ENCODE measurements at regions not wholly inside any gene's neighbourhood (a gene's known extent, or its start where the extent isn't known, plus 50 kb on each side); places are given as distances from the start of the nearest gene placed in this dataset.
"Not testable (repeated sequence)": the region's sequence is repeated elsewhere in the genome, so short reads cannot be mapped to it uniquely, and the experiment has no call there.

GRCh38 chr9:135174981-135175380 lies 87.5 kb downstream of the OLFM1 start:
- H2AFZ ChIP-seq (ENCODE audit: control insufficient read depth, low read length), result no peak overlapping the region
- H3K9ac ChIP-seq (ENCODE audit: control insufficient read depth, extremely low read depth, insufficient read depth, low read length), result no peak overlapping the region
- FAIRE-seq (no peak), DNase-seq (ENCODE audit: low read depth, low spot score) (no peak)
- H3K27ac ChIP-seq (ENCODE audit: control insufficient read depth, insufficient read depth, low read length), result no peak overlapping the region
- H3K36me3 ChIP-seq (ENCODE audit: control insufficient read depth in 2 of 2, extremely low read depth in 1 of 2, insufficient read depth in 2 of 2, low read length in 2 of 2), result no peaks in the 10 kb centered on the region
- H3K27me3 ChIP-seq (ENCODE audit: control insufficient read depth, extremely low read depth, insufficient read depth, low read length), result no peaks in the 10 kb centered on the region
- dilution Hi-C loops (cut with MboI; ENCODE audit: extremely low pct_ligation_motif_present, low sequenced_read_pairs), result no loop called here
- H3K9me1 ChIP-seq (ENCODE audit: control insufficient read depth, extremely low read depth, insufficient read depth, low read length), result no peaks in the 10 kb centered on the region
- no peaks in the 10 kb centered on the region for H3K4me1 ChIP-seq (ENCODE audit: control insufficient read depth, extremely low read depth, insufficient read depth, low read length)
- TF ChIP-seq CTCF (optimal IDR thresholded peaks at IDR 0.05 in 1 of 3, IDR thresholded peaks at IDR 0.05 in 1 of 3, conservative IDR thresholded peaks at IDR 0.05 in 1 of 3; ENCODE audit: extremely low read depth in 1 of 3, insufficient read depth in 2 of 3, low read length in 3 of 3) (no peak), EZH2 (IDR thresholded peaks at IDR 0.05; ENCODE audit: low read length) (no peak)
- H4K20me1 ChIP-seq (ENCODE audit: control insufficient read depth, extremely low read depth, insufficient read depth, low read length), result no peaks in the 10 kb centered on the region
- no peak overlapping the region for H3K4me3 ChIP-seq (ENCODE audit: control insufficient read depth in 2 of 3, extremely low read depth in 1 of 3, insufficient read depth in 2 of 3, low read depth in 1 of 3, low read length in 3 of 3)
- H3K79me2 ChIP-seq (ENCODE audit: control insufficient read depth, insufficient read depth, low read length), result no peaks in the 10 kb centered on the region
- no peak overlapping the region for H3K4me2 ChIP-seq (ENCODE audit: control insufficient read depth, extremely low read depth, insufficient read depth, low read depth, low read length)
- H3K9me3 ChIP-seq (ENCODE audit: control insufficient read depth, low read depth, low read length), result peaks cover 2% of the 10 kb centered on the region

- no peak for DNase-seq (ENCODE audit: low read depth, low spot score)
- no peak for FAIRE-seq
Observed at GRCh38 chr9:135176284-135176683, 88.8 kb downstream of the OLFM1 start.

DNA sequence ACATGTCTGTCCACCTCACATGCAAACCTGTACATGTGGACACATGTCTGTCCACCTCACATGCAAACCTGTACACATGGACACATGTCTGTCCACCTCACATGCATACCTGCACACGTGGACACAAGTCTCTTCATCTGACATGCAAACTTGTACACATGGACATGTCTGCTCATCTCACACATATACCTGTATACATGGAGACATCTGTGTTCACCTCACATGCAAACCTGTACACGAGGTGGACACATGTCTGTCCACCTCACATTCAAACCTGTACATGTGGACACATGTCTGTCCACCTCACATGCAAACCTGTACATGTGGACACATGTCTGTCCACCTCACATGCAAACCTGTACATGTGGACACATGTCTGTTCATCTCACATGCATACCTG lies 90.1 kb downstream of the OLFM1 start:
- H3K4me1 ChIP-seq (ENCODE audit: control insufficient read depth, extremely low read depth, insufficient read depth, low read length); H3K27me3 ChIP-seq (ENCODE audit: control insufficient read depth, extremely low read depth, insufficient read depth, low read length); H3K36me3 ChIP-seq (ENCODE audit: control insufficient read depth in 2 of 2, extremely low read depth in 1 of 2, insufficient read depth in 2 of 2, low read length in 2 of 2); H3K27ac ChIP-seq (ENCODE audit: control insufficient read depth, insufficient read depth, low read length); H4K20me1 ChIP-seq (ENCODE audit: control insufficient read depth, extremely low read depth, insufficient read depth, low read length); H3K9ac ChIP-seq (ENCODE audit: control insufficient read depth, extremely low read depth, insufficient read depth, low read length); H3K9me3 ChIP-seq (ENCODE audit: control insufficient read depth, low read depth, low read length); dilution Hi-C loops (cut with MboI; ENCODE audit: extremely low pct_ligation_motif_present, low sequenced_read_pairs); H3K4me2 ChIP-seq (ENCODE audit: control insufficient read depth, extremely low read depth, insufficient read depth, low read depth, low read length); H2AFZ ChIP-seq (ENCODE audit: control insufficient read depth, low read length); FAIRE-seq; H3K4me3 ChIP-seq (ENCODE audit: control insufficient read depth in 2 of 3, extremely low read depth in 1 of 3, insufficient read depth in 2 of 3, low read depth in 1 of 3, low read length in 3 of 3); H3K79me2 ChIP-seq (ENCODE audit: control insufficient read depth, insufficient read depth, low read length); H3K9me1 ChIP-seq (ENCODE audit: control insufficient read depth, extremely low read depth, insufficient read depth, low read length); DNase-seq (ENCODE audit: low read depth, low spot score): not testable (repeated sequence)

More at GRCh38 chr9:135176284-135176683, 88.8 kb downstream of the OLFM1 start:
- no peaks in the 10 kb centered on the region for H3K9me1 ChIP-seq (ENCODE audit: control insufficient read depth, extremely low read depth, insufficient read depth, low read length)
- H3K4me3 ChIP-seq (ENCODE audit: control insufficient read depth in 2 of 3, extremely low read depth in 1 of 3, insufficient read depth in 2 of 3, low read depth in 1 of 3, low read length in 3 of 3), result no peak overlapping the region
- no peak overlapping the region for H3K27ac ChIP-seq (ENCODE audit: control insufficient read depth, insufficient read depth, low read length)
- peaks cover 2% of the 10 kb centered on the region for H3K9me3 ChIP-seq (ENCODE audit: control insufficient read depth, low read depth, low read length)
- TF ChIP-seq EZH2 (IDR thresholded peaks at IDR 0.05; ENCODE audit: low read length) (no peak), CTCF (optimal IDR thresholded peaks at IDR 0.05 in 1 of 3, IDR thresholded peaks at IDR 0.05 in 1 of 3, conservative IDR thresholded peaks at IDR 0.05 in 1 of 3; ENCODE audit: extremely low read depth in 1 of 3, insufficient read depth in 2 of 3, low read length in 3 of 3) (no peak)
- H3K27me3 ChIP-seq (ENCODE audit: control insufficient read depth, extremely low read depth, insufficient read depth, low read length), result no peaks in the 10 kb centered on the region
- no peak overlapping the region for H2AFZ ChIP-seq (ENCODE audit: control insufficient read depth, low read length)
- no peaks in the 10 kb centered on the region for H3K36me3 ChIP-seq (ENCODE audit: control insufficient read depth in 2 of 2, extremely low read depth in 1 of 2, insufficient read depth in 2 of 2, low read length in 2 of 2)
- no peak overlapping the region for H3K4me2 ChIP-seq (ENCODE audit: control insufficient read depth, extremely low read depth, insufficient read depth, low read depth, low read length)
- no peaks in the 10 kb centered on the region for H4K20me1 ChIP-seq (ENCODE audit: control insufficient read depth, extremely low read depth, insufficient read depth, low read length)
- no peaks in the 10 kb centered on the region for H3K79me2 ChIP-seq (ENCODE audit: control insufficient read depth, insufficient read depth, low read length)
- no peak overlapping the region for H3K9ac ChIP-seq (ENCODE audit: control insufficient read depth, extremely low read depth, insufficient read depth, low read length)
- dilution Hi-C loops (cut with MboI; ENCODE audit: extremely low pct_ligation_motif_present, low sequenced_read_pairs), result no loop called here
- H3K4me1 ChIP-seq (ENCODE audit: control insufficient read depth, extremely low read depth, insufficient read depth, low read length), result no peaks in the 10 kb centered on the region

Measured in keratinocyte (primary cell).